PC-9 (cell line): ENCODE measurements at regions not wholly inside any gene's neighbourhood (a gene's known extent, or its start where the extent isn't known, plus 50 kb on each side); places are given as distances from the start of the nearest gene placed in this dataset.

Experiments used
- BruUV-seq: library from RNA; stranded (reverse); fragments of 400-500 nt; replicated peaks from 2 replicates; lab custom pipeline; 2021; lab: Mats Ljungman, UMichigan
- CTCF ChIA-PET: fragments of 300-600 bp; sonication (Branson Sonifier 250); formaldehyde crosslinking; loops from one replicate; lab custom pipeline; 2022; ENCODE audit warnings: antibody characterized with exemption; lab: Charles Lee
- POLR2A ChIA-PET: fragments of 300-600 bp; sonication (Branson Sonifier 250); formaldehyde crosslinking; loops from one replicate; lab custom pipeline; 2022; ENCODE audit warnings: antibody characterized with exemption; ENCODE audit not compliant: unreplicated experiment; lab: Charles Lee
- DNase-seq, 2 experiments: peaks; one replicate each; pipeline versions ENCODE4 v3.0.0 to v3.0.0-alpha.2; 2015 to 2022; ENCODE audit warnings: mixed read lengths in 1 of 2
- H2AFZ ChIP-seq: fragments of 200-600 bp; sonication (generic); 2 replicates; pipeline ENCODE4 v1.8.1; 2017; ENCODE audit warnings: antibody characterized with exemption
- H3F3A ChIP-seq: fragments of 200-600 bp; sonication (generic); 2 replicates; pipeline ENCODE4 v1.8.1; 2017; ENCODE audit warnings: antibody characterized with exemption, mild to moderate bottlenecking, low read depth; ENCODE audit not compliant: insufficient read depth
- H3K27ac ChIP-seq: fragments of 200-600 bp; sonication (generic); 2 replicates; pipeline ENCODE4 v1.6.1; 2016; ENCODE audit warnings: mixed run types
- H3K27me3 ChIP-seq: fragments of 200-600 bp; sonication (generic); 2 replicates; pipeline ENCODE4 v1.6.1; 2016; ENCODE audit warnings: low read depth, mixed run types; ENCODE audit not compliant: insufficient read depth
- H3K36me3 ChIP-seq: fragments of 200-600 bp; sonication (generic); 2 replicates; pipeline ENCODE4 v1.6.1; 2016; ENCODE audit warnings: low read depth, mixed run types
- H3K4me1 ChIP-seq: fragments of 200-600 bp; sonication (generic); replicated peaks from 2 replicates; pipeline ENCODE4 v1.6.1; 2016; ENCODE audit warnings: mixed run types; ENCODE audit not compliant: insufficient read depth
- H3K4me2 ChIP-seq: fragments of 200-600 bp; sonication (generic); 2 replicates; pipeline ENCODE4 v1.6.1; 2017; ENCODE audit warnings: mixed run types
- H3K4me3 ChIP-seq: fragments of 200-600 bp; sonication (generic); 2 replicates; pipeline ENCODE4 v1.6.1; 2016; ENCODE audit warnings: mixed run types
- H3K79me2 ChIP-seq: fragments of 200-600 bp; sonication (generic); 2 replicates; pipeline ENCODE4 v1.6.1; 2017; ENCODE audit warnings: low read depth, mixed run types
- H3K9me2 ChIP-seq: fragments of 200-600 bp; sonication (generic); 2 replicates; pipeline ENCODE4 v1.8.1; 2017; ENCODE audit warnings: mild to moderate bottlenecking; ENCODE audit not compliant: insufficient read depth
- H3K9me3 ChIP-seq: fragments of 200-600 bp; sonication (generic); 2 replicates; pipeline ENCODE4 v1.8.1; 2016; ENCODE audit warnings: low read depth; ENCODE audit not compliant: insufficient read depth
- H4K20me1 ChIP-seq: fragments of 200-600 bp; sonication (generic); 2 replicates; pipeline ENCODE4 v1.8.1; 2017; ENCODE audit not compliant: insufficient read depth
- CTCF ChIP-seq: fragments of 200-600 bp; sonication (generic); conservative IDR thresholded peaks from 2 replicates; pipeline ENCODE4 v1.6.1; 2017; ENCODE audit warnings: mixed run types, antibody characterized with exemption, mild to moderate bottlenecking, moderate library complexity
- EZH2 ChIP-seq: fragments of 200-600 bp; sonication (generic); IDR thresholded peaks from 2 replicates; pipeline ENCODE4 v1.8.0; 2017; ENCODE audit warnings: antibody characterized with exemption, low read depth
- intact Hi-C: fragments of 100-400 bp; cut with micrococcal nuclease; formaldehyde crosslinking; loops from one replicate; pipeline ENCODE4 v1.10.0; 2022; ENCODE audit not compliant: unreplicated experiment

DNA sequence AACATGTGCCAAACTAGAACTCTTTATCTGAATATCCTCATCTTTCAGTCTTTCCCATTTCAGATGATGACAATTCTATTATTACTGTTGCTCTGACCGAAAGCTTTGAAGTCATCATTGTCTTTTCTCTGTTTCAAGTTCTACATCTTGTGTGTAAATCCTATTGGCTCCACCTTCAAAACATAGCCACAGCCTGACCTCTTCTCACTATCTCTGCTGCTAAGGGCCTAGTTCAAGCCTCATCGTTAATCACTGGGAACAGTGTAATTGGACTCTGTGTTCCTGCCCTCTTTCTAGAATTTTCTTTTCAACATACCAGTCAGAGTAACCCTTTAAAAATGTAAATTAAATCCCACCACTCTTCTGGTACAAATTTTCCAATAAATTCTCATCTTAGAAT lies 105.1 kb downstream of the OXSM start:
- Histone ChIP-seq H3K9me2 (no peaks in the 10 kb centered on the region), H3F3A (no peaks in the 10 kb centered on the region), H3K9me3 (no peaks in the 10 kb centered on the region), H3K4me1 (no peaks in the 10 kb centered on the region), H3K4me3 (no peak overlapping the region), H4K20me1 (no peaks in the 10 kb centered on the region), H2AFZ (no peak overlapping the region), H3K4me2 (no peak overlapping the region), H3K79me2 (no peaks in the 10 kb centered on the region), H3K36me3 (no peaks in the 10 kb centered on the region), H3K27me3 (no peaks in the 10 kb centered on the region), H3K27ac (no peak overlapping the region)
- no peak for TF ChIP-seq CTCF
- no peak for TF ChIP-seq EZH2
- ChIA-PET POLR2A (no interaction called here), CTCF (interaction anchor here (0.8 kb wide), 1 partner anchor 519 kb away, joined by 12 read pairs; no protein-coding TSS in a partner anchor)
- no TSS peak for BruUV-seq
- DNase-seq, result no peak
- intact Hi-C loops, result no loop called here

GRCh38 chr3:25895443-25895842 lies 105.6 kb downstream of the OXSM start:
- no peak overlapping the region for H3K4me2 ChIP-seq

DNA sequence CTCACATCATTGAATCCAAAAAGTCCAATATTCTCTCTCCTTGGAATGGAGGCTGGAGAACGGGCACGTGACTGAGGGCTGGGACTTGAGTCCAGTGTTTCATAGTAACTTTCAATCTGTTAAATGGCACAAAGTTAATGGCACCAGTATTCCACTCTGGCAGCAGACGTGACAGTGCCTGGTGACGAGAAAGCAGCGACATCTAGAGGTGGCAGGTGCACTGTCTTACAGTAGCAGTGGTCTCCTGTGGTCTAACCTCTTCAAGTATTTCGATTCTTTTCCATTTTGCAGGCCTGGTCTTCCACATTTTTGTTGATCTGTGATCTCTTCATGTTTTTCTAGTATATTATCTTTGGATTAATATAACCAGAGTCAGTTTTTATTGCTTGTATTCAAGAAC lies 107.1 kb downstream of the OXSM start:
- H3K36me3 ChIP-seq, result no peaks in the 10 kb centered on the region
- H3K27me3 ChIP-seq, result no peaks in the 10 kb centered on the region
- no peak overlapping the region for H2AFZ ChIP-seq
- H3K4me1 ChIP-seq, result no peaks in the 10 kb centered on the region
- no peaks in the 10 kb centered on the region for H3K9me3 ChIP-seq
- TF ChIP-seq CTCF (peak; percentile 55; the same call in 1 of the 2 replicates), EZH2 (no peak)
- H3K79me2 ChIP-seq, result no peaks in the 10 kb centered on the region
- intact Hi-C loops, result loop anchor here (1.0 to 2.0 kb wide), 2 partner anchors 52 to 249 kb away; no protein-coding TSS in a partner anchor
- DNase-seq, result peak in 1 of 2 experiments; percentile 27
- no peak overlapping the region for H3K4me3 ChIP-seq
- POLR2A ChIA-PET, result no interaction called here
- no peak overlapping the region for H3K4me2 ChIP-seq
- CTCF ChIA-PET, result no interaction called here
- no peaks in the 10 kb centered on the region for H4K20me1 ChIP-seq
- H3K9me2 ChIP-seq, result no peaks in the 10 kb centered on the region
- no peak overlapping the region for H3K27ac ChIP-seq
- no peaks in the 10 kb centered on the region for H3F3A ChIP-seq
- no TSS peak for BruUV-seq

More at GRCh38 chr3:25895443-25895842, 105.6 kb downstream of the OXSM start:
- intact Hi-C loops, result no loop called here
- TF ChIP-seq EZH2 (no peak), CTCF (no peak)
- no peaks in the 10 kb centered on the region for H3K36me3 ChIP-seq
- no peaks in the 10 kb centered on the region for H3K9me3 ChIP-seq
- H3K9me2 ChIP-seq, result no peaks in the 10 kb centered on the region
- no peaks in the 10 kb centered on the region for H3K4me1 ChIP-seq
- no peak overlapping the region for H3K27ac ChIP-seq
- BruUV-seq, result no TSS peak
- DNase-seq, result no peak
- no peak overlapping the region for H3K4me3 ChIP-seq
- H3K27me3 ChIP-seq, result no peaks in the 10 kb centered on the region
- H3F3A ChIP-seq, result no peaks in the 10 kb centered on the region
- ChIA-PET POLR2A (no interaction called here), CTCF (interaction anchor here (0.8 kb wide), 1 partner anchor 519 kb away, joined by 12 read pairs; no protein-coding TSS in a partner anchor)
- H4K20me1 ChIP-seq, result no peaks in the 10 kb centered on the region
- no peaks in the 10 kb centered on the region for H3K79me2 ChIP-seq
- no peak overlapping the region for H2AFZ ChIP-seq
